Osteoblast (primary cell): ENCODE measurements at regions not wholly inside any gene's neighbourhood (a gene's known extent, or its start where the extent isn't known, plus 50 kb on each side); places are given as distances from the start of the nearest gene placed in this dataset.

ENCODE experiments used
- DNase-seq: peaks from one replicate; pipeline ENCODE4 v3.0.0; 2011; ENCODE audit warnings: low spot score, mixed read lengths; ENCODE audit not compliant: insufficient read length; ENCODE audit errors: missing footprints
- H2AFZ ChIP-seq: 2 replicates; pipeline ENCODE4 v1.6.0; 2011; ENCODE audit warnings: mild to moderate bottlenecking, low read length
- H3K27ac ChIP-seq: 2 replicates; pipeline ENCODE4 v1.5.1; 2011; ENCODE audit warnings: mild to moderate bottlenecking, low read depth, low read length, moderate library complexity
- H3K27me3 ChIP-seq: 2 replicates; pipeline ENCODE4 v1.6.0; 2012; ENCODE audit warnings: mild to moderate bottlenecking, control low read depth, inconsistent platforms, low read length, moderate library complexity; ENCODE audit not compliant: insufficient read depth
- H3K36me3 ChIP-seq: 2 replicates; pipeline ENCODE4 v1.5.1; 2011; ENCODE audit warnings: mild to moderate bottlenecking, low read length, control low read depth, moderate library complexity; ENCODE audit not compliant: insufficient read depth
- H3K4me1 ChIP-seq: 2 replicates; pipeline ENCODE4 v1.5.1; 2011; ENCODE audit warnings: mild to moderate bottlenecking, low read length, control low read depth, moderate library complexity; ENCODE audit not compliant: insufficient read depth
- H3K4me2 ChIP-seq: 2 replicates; pipeline ENCODE4 v1.6.0; 2011; ENCODE audit warnings: mild to moderate bottlenecking, low read length; ENCODE audit not compliant: insufficient read depth
- H3K4me3 ChIP-seq: fragments of 200-600 bp; sonication (generic); 3 replicates; pipeline ENCODE4 v1.5.1; 2012; ENCODE audit warnings: mild to moderate bottlenecking, low read length, inconsistent platforms; ENCODE audit not compliant: insufficient read depth
- H3K79me2 ChIP-seq: 2 replicates; pipeline ENCODE4 v1.6.0; 2012; ENCODE audit warnings: mild to moderate bottlenecking, low read length, control low read depth, inconsistent platforms; ENCODE audit not compliant: insufficient read depth
- H3K9me3 ChIP-seq: 2 replicates; pipeline ENCODE4 v1.5.1; 2011; ENCODE audit warnings: low read depth, low read length, control low read depth
- H4K20me1 ChIP-seq: 2 replicates; pipeline ENCODE4 v1.6.0; 2012; ENCODE audit warnings: mild to moderate bottlenecking, low read length, control low read depth; ENCODE audit not compliant: insufficient read depth
- CTCF ChIP-seq: IDR thresholded peaks from 2 replicates; pipeline ENCODE4 v1.5.1; 2011; ENCODE audit warnings: mild to moderate bottlenecking, low read depth, low read length, moderate library complexity; ENCODE audit errors: extremely low read depth

- Histone ChIP-seq H3K9me3 (no peaks in the 10 kb centered on the region), H3K27ac (no peak overlapping the region), H2AFZ (no peak overlapping the region), H3K27me3 (peaks cover 20% of the 10 kb centered on the region), H3K4me1 (peaks cover 11% of the 10 kb centered on the region), H4K20me1 (no peaks in the 10 kb centered on the region), H3K4me3 (no peak overlapping the region), H3K4me2 (no peak overlapping the region), H3K36me3 (no peaks in the 10 kb centered on the region), H3K79me2 (no peaks in the 10 kb centered on the region)
- DNase-seq, result no peak
- TF ChIP-seq CTCF, result no peak
Measured at GRCh38 chr14:103194256-103195045, 71.2 kb downstream of the TNFAIP2 start.

GRCh38 chr14:103195828-103196615 lies 72.8 kb downstream of the TNFAIP2 start:
- no peaks in the 10 kb centered on the region for H3K9me3 ChIP-seq
- no peaks in the 10 kb centered on the region for H3K36me3 ChIP-seq
- DNase-seq, result no peak
- no peak overlapping the region for H3K4me2 ChIP-seq
- no peak overlapping the region for H3K4me3 ChIP-seq
- no peaks in the 10 kb centered on the region for H4K20me1 ChIP-seq
- TF ChIP-seq CTCF, result no peak
- H3K4me1 ChIP-seq, result peaks cover 11% of the 10 kb centered on the region
- H3K27me3 ChIP-seq, result peaks cover 11% of the 10 kb centered on the region
- H3K27ac ChIP-seq, result no peak overlapping the region
- no peak overlapping the region for H2AFZ ChIP-seq
- H3K79me2 ChIP-seq, result no peaks in the 10 kb centered on the region

GRCh38 chr14:103196716-103197115 lies 73.5 kb downstream of the TNFAIP2 start:
- no peak overlapping the region for H2AFZ ChIP-seq
- H3K79me2 ChIP-seq, result no peaks in the 10 kb centered on the region
- H3K27ac ChIP-seq, result no peak overlapping the region
- H3K9me3 ChIP-seq, result no peaks in the 10 kb centered on the region
- H3K4me2 ChIP-seq, result no peak overlapping the region
- no peak for TF ChIP-seq CTCF
- H3K36me3 ChIP-seq, result no peaks in the 10 kb centered on the region
- no peak for DNase-seq
- no peaks in the 10 kb centered on the region for H4K20me1 ChIP-seq
- H3K4me1 ChIP-seq, result peaks cover 11% of the 10 kb centered on the region
- peaks cover 14% of the 10 kb centered on the region for H3K27me3 ChIP-seq
- no peak overlapping the region for H3K4me3 ChIP-seq
